Fibroblast of villous mesenchyme (primary cell): ENCODE measurements at regions not wholly inside any gene's neighbourhood (a gene's known extent, or its start where the extent isn't known, plus 50 kb on each side); places are given as distances from the start of the nearest gene placed in this dataset.

Experiments
- DNase-seq: peaks from one replicate; pipeline ENCODE4 v3.0.0-alpha.2; 2010; ENCODE audit warnings: low read depth
- H3K4me3 ChIP-seq: 2 replicates; pipeline ENCODE4 v1.5.1; 2011; ENCODE audit warnings: low read depth, mild to moderate bottlenecking, low read length
- TF ChIP-seq, protein P1 (sequence below): IDR thresholded peaks from 2 replicates; pipeline ENCODE4 v1.5.1; 2012; ENCODE audit warnings: low read depth, mild to moderate bottlenecking, low read length; ENCODE audit not compliant: insufficient read depth

- no peak overlapping the region for H3K4me3 ChIP-seq
- no peak for DNase-seq
- TF ChIP-seq, protein P1, sequence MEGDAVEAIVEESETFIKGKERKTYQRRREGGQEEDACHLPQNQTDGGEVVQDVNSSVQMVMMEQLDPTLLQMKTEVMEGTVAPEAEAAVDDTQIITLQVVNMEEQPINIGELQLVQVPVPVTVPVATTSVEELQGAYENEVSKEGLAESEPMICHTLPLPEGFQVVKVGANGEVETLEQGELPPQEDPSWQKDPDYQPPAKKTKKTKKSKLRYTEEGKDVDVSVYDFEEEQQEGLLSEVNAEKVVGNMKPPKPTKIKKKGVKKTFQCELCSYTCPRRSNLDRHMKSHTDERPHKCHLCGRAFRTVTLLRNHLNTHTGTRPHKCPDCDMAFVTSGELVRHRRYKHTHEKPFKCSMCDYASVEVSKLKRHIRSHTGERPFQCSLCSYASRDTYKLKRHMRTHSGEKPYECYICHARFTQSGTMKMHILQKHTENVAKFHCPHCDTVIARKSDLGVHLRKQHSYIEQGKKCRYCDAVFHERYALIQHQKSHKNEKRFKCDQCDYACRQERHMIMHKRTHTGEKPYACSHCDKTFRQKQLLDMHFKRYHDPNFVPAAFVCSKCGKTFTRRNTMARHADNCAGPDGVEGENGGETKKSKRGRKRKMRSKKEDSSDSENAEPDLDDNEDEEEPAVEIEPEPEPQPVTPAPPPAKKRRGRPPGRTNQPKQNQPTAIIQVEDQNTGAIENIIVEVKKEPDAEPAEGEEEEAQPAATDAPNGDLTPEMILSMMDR: no peak
Measured at GRCh38 chr12:95607642-95608041, 56.4 kb upstream of the USP44 start.

- no peak for DNase-seq
- no peak overlapping the region for H3K4me3 ChIP-seq
- TF ChIP-seq, protein P1: no peak
Measured at GRCh38 chr12:95605875-95606274, 54.6 kb upstream of the USP44 start.

DNA sequence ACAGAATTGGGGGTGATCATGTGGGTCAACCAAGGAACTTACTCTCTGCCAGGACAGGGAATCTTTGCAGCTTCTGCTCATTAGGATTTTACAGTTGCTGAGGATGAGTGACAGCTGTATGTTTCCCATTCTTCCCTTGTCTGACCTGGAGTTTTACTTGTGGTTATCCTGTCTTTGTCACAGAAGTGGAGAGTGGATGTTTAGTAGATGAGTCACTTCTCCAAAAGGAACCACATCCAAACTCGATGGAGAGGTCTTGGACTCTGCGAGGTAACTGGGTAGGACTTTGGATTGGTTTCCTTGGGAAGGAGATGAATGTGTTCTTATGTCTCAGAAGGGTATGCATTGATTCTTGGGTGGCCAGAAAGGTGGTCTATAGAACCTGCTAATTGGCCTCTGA is 53.8 kb upstream of the USP44 start:
- H3K4me3 ChIP-seq: no peak overlapping the region
- TF ChIP-seq, protein P1: no peak
- no peak for DNase-seq

DNA sequence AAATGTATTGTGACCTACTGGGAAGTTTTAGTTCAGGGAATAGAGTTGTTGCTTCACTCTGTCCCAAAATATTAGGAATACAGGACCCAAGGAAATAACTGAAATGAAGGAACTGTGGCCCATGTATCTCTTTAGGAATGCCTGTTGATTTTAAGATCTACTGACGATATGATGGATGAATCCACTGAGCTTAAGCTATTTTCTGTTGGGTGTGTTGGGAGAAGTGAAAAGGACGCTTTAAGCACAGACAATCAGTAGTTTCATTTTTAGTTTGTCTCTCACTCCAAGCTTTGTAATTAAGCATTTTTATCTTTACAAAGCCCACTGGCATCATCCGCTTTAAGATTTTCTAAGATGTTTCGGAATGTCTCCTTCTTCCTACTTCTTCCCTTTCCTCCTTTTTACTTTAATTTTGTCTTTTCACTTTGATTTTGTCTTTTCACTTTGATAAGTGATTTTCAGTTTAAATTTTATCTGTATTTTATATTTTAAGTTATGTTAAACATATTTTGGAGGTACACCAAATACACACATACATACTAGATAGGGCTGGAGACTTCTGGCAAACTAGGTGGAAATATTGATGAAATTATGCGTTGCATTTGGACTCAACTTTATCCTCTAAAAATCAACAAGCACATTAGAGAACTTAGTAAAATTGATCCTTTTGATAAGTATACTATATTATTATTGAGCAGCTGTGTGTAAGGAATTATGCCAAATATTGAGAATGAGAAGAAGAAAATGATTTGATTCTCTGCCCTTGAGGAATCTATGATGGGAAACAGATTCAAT is 52.3 kb upstream of the USP44 start:
- TF ChIP-seq, protein P1: no peak
- no peak for DNase-seq
- H3K4me3 ChIP-seq: no peak overlapping the region

GRCh38 chr12:95601091-95601961 is 50.0 kb upstream of the USP44 start:
- DNase-seq: peak; percentile 41
- TF ChIP-seq, protein P1: no peak
- H3K4me3 ChIP-seq: no peak overlapping the region
